ENCODE measurements at regions not wholly inside any gene's neighbourhood (a gene's known extent, or its start where the extent isn't known, plus 50 kb on each side); places are given as distances from the start of the nearest gene placed in this dataset.

DNA sequence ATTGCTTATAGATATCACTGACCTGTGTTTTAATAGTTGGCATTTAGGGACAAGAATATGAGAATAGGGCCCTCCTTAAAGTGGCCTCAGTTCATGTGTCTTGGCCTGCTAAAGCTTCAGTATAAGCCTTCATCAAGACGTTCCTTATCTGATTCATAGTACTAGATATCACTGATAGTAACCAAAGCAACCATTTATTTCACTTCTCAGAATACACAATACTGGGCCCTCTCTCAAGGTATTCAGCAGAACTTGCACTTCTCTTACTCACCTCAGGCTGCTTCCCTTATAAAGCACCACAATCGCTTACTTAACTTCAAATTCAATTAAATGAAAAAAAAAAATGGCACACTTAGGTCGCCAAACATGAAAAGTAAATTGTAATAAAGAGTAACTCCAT lies 259.4 kb upstream of the PCDH7 start:
- no peak overlapping the region for H3K27ac ChIP-seq
- CTCF ChIA-PET = no interaction called here
- DNase-seq (ENCODE audit: low spot score) = no peak
- POLR2A ChIA-PET (ENCODE audit: low non-redundant PET) = no interaction called here
- TF ChIP-seq, protein P1, sequence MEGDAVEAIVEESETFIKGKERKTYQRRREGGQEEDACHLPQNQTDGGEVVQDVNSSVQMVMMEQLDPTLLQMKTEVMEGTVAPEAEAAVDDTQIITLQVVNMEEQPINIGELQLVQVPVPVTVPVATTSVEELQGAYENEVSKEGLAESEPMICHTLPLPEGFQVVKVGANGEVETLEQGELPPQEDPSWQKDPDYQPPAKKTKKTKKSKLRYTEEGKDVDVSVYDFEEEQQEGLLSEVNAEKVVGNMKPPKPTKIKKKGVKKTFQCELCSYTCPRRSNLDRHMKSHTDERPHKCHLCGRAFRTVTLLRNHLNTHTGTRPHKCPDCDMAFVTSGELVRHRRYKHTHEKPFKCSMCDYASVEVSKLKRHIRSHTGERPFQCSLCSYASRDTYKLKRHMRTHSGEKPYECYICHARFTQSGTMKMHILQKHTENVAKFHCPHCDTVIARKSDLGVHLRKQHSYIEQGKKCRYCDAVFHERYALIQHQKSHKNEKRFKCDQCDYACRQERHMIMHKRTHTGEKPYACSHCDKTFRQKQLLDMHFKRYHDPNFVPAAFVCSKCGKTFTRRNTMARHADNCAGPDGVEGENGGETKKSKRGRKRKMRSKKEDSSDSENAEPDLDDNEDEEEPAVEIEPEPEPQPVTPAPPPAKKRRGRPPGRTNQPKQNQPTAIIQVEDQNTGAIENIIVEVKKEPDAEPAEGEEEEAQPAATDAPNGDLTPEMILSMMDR (conservative IDR thresholded peaks at IDR 0.05; ENCODE audit: low read depth) = no peak

DNA sequence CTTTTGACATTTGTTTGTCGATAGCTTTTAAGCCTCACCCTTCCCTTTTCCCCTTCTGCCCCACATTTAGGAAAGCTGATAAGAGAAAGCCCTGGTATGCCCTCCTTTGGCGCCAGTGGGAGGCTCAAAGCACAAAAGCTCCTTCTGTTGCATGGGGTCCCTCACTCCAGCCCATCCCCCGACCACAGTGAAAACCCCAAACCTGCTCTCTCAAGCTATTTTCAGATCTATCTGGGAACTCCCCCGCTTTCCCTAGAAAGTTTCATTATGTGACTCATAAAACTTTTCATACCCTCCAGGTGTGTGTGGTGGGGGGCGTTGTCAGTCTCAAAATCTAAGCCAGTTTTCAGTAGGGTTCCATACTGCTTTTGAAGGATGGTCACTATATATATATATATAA lies 259.0 kb upstream of the PCDH7 start:
- TF ChIP-seq, protein P1 (conservative IDR thresholded peaks at IDR 0.05; ENCODE audit: low read depth) = no peak
- ChIA-PET CTCF (no interaction called here), POLR2A (ENCODE audit: low non-redundant PET) (no interaction called here)
- no peak overlapping the region for H3K27ac ChIP-seq
- no peak for DNase-seq (ENCODE audit: low spot score)

DNA sequence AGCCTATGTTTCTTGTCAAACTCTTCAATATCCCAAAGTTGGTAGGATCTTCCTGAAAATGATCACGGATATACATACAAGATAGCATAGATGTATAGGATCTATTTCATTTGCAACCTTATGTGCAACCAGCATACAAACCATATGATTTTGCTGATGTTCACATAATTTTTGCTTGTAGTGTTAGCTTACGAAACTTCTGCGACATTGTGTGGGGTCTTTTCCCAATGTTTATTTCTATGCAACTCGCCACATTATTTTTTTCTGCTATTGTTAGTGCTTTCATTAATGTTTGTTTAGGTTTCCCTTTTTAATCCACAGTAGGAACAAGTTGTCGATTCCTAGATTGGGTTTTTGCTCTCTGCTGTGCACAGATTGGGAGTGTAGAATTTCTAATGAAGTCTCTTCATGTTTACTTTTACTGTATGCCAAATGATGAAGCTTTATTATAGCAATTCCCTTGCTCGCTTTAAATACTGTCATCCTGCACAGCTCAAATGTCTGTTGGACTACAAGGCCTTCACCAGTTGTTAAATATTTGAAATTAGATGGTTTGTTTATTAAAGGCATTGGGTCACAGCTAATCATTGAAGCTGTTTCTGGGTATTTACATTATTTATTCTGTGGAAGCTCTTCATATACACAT lies 257.6 kb upstream of the PCDH7 start:
- DNase-seq (ENCODE audit: low spot score) = no peak
- ChIA-PET CTCF (no interaction called here), POLR2A (ENCODE audit: low non-redundant PET) (no interaction called here)
- TF ChIP-seq, protein P1 (conservative IDR thresholded peaks at IDR 0.05; ENCODE audit: low read depth) = no peak
- H3K27ac ChIP-seq = no peak overlapping the region

DNA sequence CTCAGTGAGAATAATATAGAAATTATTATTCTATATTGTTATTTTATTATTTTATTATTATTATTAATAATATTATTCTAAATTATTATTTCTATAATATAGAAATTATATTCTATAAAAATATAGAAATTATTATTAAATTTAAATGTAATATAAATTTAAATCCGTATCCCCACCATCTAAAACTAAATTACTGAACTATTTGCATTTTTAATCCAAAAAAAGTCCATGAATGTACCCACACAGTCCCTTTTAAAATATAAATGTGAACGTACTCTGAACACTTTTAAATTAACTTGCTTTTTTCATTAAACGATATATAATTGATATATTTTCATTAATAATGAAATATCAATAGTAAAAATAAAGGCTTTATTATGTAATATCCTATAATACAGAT lies 248.3 kb upstream of the PCDH7 start:
- TF ChIP-seq, protein P1 (conservative IDR thresholded peaks at IDR 0.05; ENCODE audit: low read depth) = no peak
- H3K27ac ChIP-seq = no peak overlapping the region
- DNase-seq (ENCODE audit: low spot score) = no peak
- CTCF ChIA-PET = no interaction called here
- POLR2A ChIA-PET (ENCODE audit: low non-redundant PET) = no interaction called here

DNA sequence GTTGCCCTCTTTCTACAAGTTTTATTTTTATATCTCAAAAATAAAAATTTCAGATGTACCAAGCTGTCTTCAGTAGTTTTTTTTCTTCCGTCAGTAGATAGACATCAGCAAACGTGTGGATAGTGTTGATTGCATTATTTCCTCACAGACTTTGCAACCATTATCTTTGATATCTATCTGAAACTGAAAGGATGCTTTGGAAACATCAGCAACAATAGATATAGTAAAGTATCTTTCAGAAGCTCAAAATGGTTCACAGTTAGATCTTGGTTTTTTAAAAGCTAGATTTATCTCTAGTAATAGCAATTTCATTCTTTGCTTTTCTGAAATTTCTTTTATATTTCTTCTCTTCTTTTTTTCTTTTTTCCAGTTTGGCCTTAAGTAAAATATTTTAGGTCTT lies 246.9 kb upstream of the PCDH7 start:
- POLR2A ChIA-PET (ENCODE audit: low non-redundant PET) = no interaction called here
- no peak for DNase-seq (ENCODE audit: low spot score)
- CTCF ChIA-PET = no interaction called here
- TF ChIP-seq, protein P1 (conservative IDR thresholded peaks at IDR 0.05; ENCODE audit: low read depth) = no peak
- no peak overlapping the region for H3K27ac ChIP-seq

DNA sequence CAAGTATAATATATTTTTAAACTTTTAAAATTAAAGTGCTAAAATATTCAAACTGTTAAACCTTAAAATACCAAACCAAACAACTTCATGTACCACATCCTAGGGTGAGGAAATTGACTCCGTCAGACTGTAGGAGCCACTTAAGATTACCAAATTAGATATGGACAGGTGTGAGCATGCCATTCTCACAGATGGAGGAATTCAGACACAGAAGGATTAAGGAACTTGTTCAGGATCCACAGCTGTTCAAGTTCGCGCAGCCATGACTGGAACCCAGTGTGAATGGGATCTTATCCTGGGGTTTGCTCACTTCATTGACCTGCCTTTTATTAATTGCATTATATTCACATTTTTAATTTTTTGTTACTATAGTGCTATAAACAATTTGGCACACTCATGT lies 224.9 kb upstream of the PCDH7 start:
- H3K27ac ChIP-seq = no peak overlapping the region
- CTCF ChIA-PET = no interaction called here
- DNase-seq (ENCODE audit: low spot score) = no peak
- TF ChIP-seq, protein P1 (conservative IDR thresholded peaks at IDR 0.05; ENCODE audit: low read depth) = no peak
- POLR2A ChIA-PET (ENCODE audit: low non-redundant PET) = no interaction called here

Measured in RWPE1 (cell line).